ENCODE measurements at regions not wholly inside any gene's neighbourhood (a gene's known extent, or its start where the extent isn't known, plus 50 kb on each side); places are given as distances from the start of the nearest gene placed in this dataset.
"Not testable (repeated sequence)": the region's sequence is repeated elsewhere in the genome, so short reads cannot be mapped to it uniquely, and the experiment has no call there.

- Histone ChIP-seq H3K4me1 (ENCODE audit: control extremely low read depth in 1 of 4, control insufficient read depth in 4 of 4, insufficient read depth in 4 of 4, low read length in 3 of 4) (no peaks in the 10 kb centered on the region), H3K27ac (ENCODE audit: insufficient read depth in 1 of 2, low read depth in 1 of 2, low read length in 2 of 2, poor library complexity in 1 of 2, severe bottlenecking in 2 of 2) (no peak overlapping the region), H3K9me3 (ENCODE audit: control extremely low read depth in 1 of 5, control insufficient read depth in 4 of 5, insufficient read depth in 2 of 5, low read depth in 1 of 5, low read length in 4 of 5) (no peaks in the 10 kb centered on the region), H3K4me3 (ENCODE audit: control insufficient read depth in 1 of 7, extremely low read depth in 1 of 7, insufficient read depth in 4 of 7, low read depth in 2 of 7, low read length in 6 of 7) (no peak overlapping the region), H3K36me3 (ENCODE audit: control insufficient read depth in 4 of 4, insufficient read depth in 4 of 4, low read length in 3 of 4) (no peaks in the 10 kb centered on the region), H3K27me3 (replicated peaks in 2 of 5; ENCODE audit: control insufficient read depth in 4 of 5, insufficient read depth in 5 of 5, low read length in 4 of 5) (no peaks in the 10 kb centered on the region)
- ChIA-PET CTCF (no interaction called here), POLR2A (no interaction called here)
- DNase-seq = no peak
- WGBS (ENCODE audit: insufficient coverage) = 60% methylated on average over 2 of the region's 5 CpGs
Measured at GRCh38 chrX:25442499-25442898, 426.7 kb upstream of the ARX start.

GRCh38 chrX:25433307-25433706 lies 417.5 kb upstream of the ARX start:
- no CpG with 5 or more reads among the region's 2 CpGs for WGBS (ENCODE audit: insufficient coverage)
- no peak for DNase-seq
- Histone ChIP-seq H3K4me1 (ENCODE audit: control extremely low read depth in 1 of 4, control insufficient read depth in 4 of 4, insufficient read depth in 4 of 4, low read length in 3 of 4) (no peaks in the 10 kb centered on the region), H3K27ac (ENCODE audit: insufficient read depth in 1 of 2, low read depth in 1 of 2, low read length in 2 of 2, poor library complexity in 1 of 2, severe bottlenecking in 2 of 2) (no peak overlapping the region), H3K9me3 (ENCODE audit: control extremely low read depth in 1 of 5, control insufficient read depth in 4 of 5, insufficient read depth in 2 of 5, low read depth in 1 of 5, low read length in 4 of 5) (no peaks in the 10 kb centered on the region), H3K4me3 (ENCODE audit: control insufficient read depth in 1 of 7, extremely low read depth in 1 of 7, insufficient read depth in 4 of 7, low read depth in 2 of 7, low read length in 6 of 7) (no peak overlapping the region), H3K36me3 (ENCODE audit: control insufficient read depth in 4 of 4, insufficient read depth in 4 of 4, low read length in 3 of 4) (no peaks in the 10 kb centered on the region), H3K27me3 (replicated peaks in 2 of 5; ENCODE audit: control insufficient read depth in 4 of 5, insufficient read depth in 5 of 5, low read length in 4 of 5) (no peaks in the 10 kb centered on the region)
- CTCF ChIA-PET = no interaction called here
- POLR2A ChIA-PET = no interaction called here

GRCh38 chrX:25432396-25432795 lies 416.6 kb upstream of the ARX start:
- no peaks in the 10 kb centered on the region for H3K27me3 ChIP-seq (replicated peaks in 2 of 5; ENCODE audit: control insufficient read depth in 4 of 5, insufficient read depth in 5 of 5, low read length in 4 of 5)
- no peak for DNase-seq
- H3K36me3 ChIP-seq (ENCODE audit: control insufficient read depth in 4 of 4, insufficient read depth in 4 of 4, low read length in 3 of 4) = no peaks in the 10 kb centered on the region
- CTCF ChIA-PET = no interaction called here
- POLR2A ChIA-PET = no interaction called here
- no peak overlapping the region for H3K27ac ChIP-seq (ENCODE audit: insufficient read depth in 1 of 2, low read depth in 1 of 2, low read length in 2 of 2, poor library complexity in 1 of 2, severe bottlenecking in 2 of 2)
- no peaks in the 10 kb centered on the region for H3K4me1 ChIP-seq (ENCODE audit: control extremely low read depth in 1 of 4, control insufficient read depth in 4 of 4, insufficient read depth in 4 of 4, low read length in 3 of 4)
- 28% methylated on average over 2 of the region's 2 CpGs for WGBS (ENCODE audit: insufficient coverage)
- H3K9me3 ChIP-seq (ENCODE audit: control extremely low read depth in 1 of 5, control insufficient read depth in 4 of 5, insufficient read depth in 2 of 5, low read depth in 1 of 5, low read length in 4 of 5) = no peaks in the 10 kb centered on the region
- no peak overlapping the region for H3K4me3 ChIP-seq (ENCODE audit: control insufficient read depth in 1 of 7, extremely low read depth in 1 of 7, insufficient read depth in 4 of 7, low read depth in 2 of 7, low read length in 6 of 7)

GRCh38 chrX:25427873-25428555 lies 412.2 kb upstream of the ARX start:
- POLR2A ChIA-PET = no interaction called here
- Histone ChIP-seq H3K4me1 (ENCODE audit: control extremely low read depth in 1 of 4, control insufficient read depth in 4 of 4, insufficient read depth in 4 of 4, low read length in 3 of 4) (no peaks in the 10 kb centered on the region), H3K4me3 (ENCODE audit: control insufficient read depth in 1 of 7, extremely low read depth in 1 of 7, insufficient read depth in 4 of 7, low read depth in 2 of 7, low read length in 6 of 7) (no peak overlapping the region), H3K27ac (ENCODE audit: insufficient read depth in 1 of 2, low read depth in 1 of 2, low read length in 2 of 2, poor library complexity in 1 of 2, severe bottlenecking in 2 of 2) (no peak overlapping the region), H3K27me3 (replicated peaks in 2 of 5; ENCODE audit: control insufficient read depth in 4 of 5, insufficient read depth in 5 of 5, low read length in 4 of 5) (no peaks in the 10 kb centered on the region), H3K9me3 (ENCODE audit: control extremely low read depth in 1 of 5, control insufficient read depth in 4 of 5, insufficient read depth in 2 of 5, low read depth in 1 of 5, low read length in 4 of 5) (no peaks in the 10 kb centered on the region), H3K36me3 (ENCODE audit: control insufficient read depth in 4 of 4, insufficient read depth in 4 of 4, low read length in 3 of 4) (no peaks in the 10 kb centered on the region)
- DNase-seq = no peak
- CTCF ChIA-PET = no interaction called here
- WGBS (ENCODE audit: insufficient coverage) = 56% methylated on average over 7 of the region's 10 CpGs

- H3K27me3 ChIP-seq (replicated peaks in 2 of 5; ENCODE audit: control insufficient read depth in 4 of 5, insufficient read depth in 5 of 5, low read length in 4 of 5); POLR2A ChIA-PET; CTCF ChIA-PET; H3K36me3 ChIP-seq (ENCODE audit: control insufficient read depth in 4 of 4, insufficient read depth in 4 of 4, low read length in 3 of 4); H3K27ac ChIP-seq (ENCODE audit: insufficient read depth in 1 of 2, low read depth in 1 of 2, low read length in 2 of 2, poor library complexity in 1 of 2, severe bottlenecking in 2 of 2); H3K9me3 ChIP-seq (ENCODE audit: control extremely low read depth in 1 of 5, control insufficient read depth in 4 of 5, insufficient read depth in 2 of 5, low read depth in 1 of 5, low read length in 4 of 5); H3K4me3 ChIP-seq (ENCODE audit: control insufficient read depth in 1 of 7, extremely low read depth in 1 of 7, insufficient read depth in 4 of 7, low read depth in 2 of 7, low read length in 6 of 7); DNase-seq; H3K4me1 ChIP-seq (ENCODE audit: control extremely low read depth in 1 of 4, control insufficient read depth in 4 of 4, insufficient read depth in 4 of 4, low read length in 3 of 4): not testable (repeated sequence)
- 96% methylated on average over 11 of the region's 11 CpGs for WGBS (ENCODE audit: insufficient coverage)
Measured at GRCh38 chrX:25404163-25404562, 388.4 kb upstream of the ARX start.

- WGBS (ENCODE audit: insufficient coverage) = no CpG with 5 or more reads among the region's 3 CpGs
- CTCF ChIA-PET = no interaction called here
- Histone ChIP-seq H3K27ac (ENCODE audit: insufficient read depth in 1 of 2, low read depth in 1 of 2, low read length in 2 of 2, poor library complexity in 1 of 2, severe bottlenecking in 2 of 2) (no peak overlapping the region), H3K9me3 (ENCODE audit: control extremely low read depth in 1 of 5, control insufficient read depth in 4 of 5, insufficient read depth in 2 of 5, low read depth in 1 of 5, low read length in 4 of 5) (peaks cover 0 to 2% (median 2%) of the 10 kb centered on the region in 5 experiments), H3K27me3 (replicated peaks in 2 of 5; ENCODE audit: control insufficient read depth in 4 of 5, insufficient read depth in 5 of 5, low read length in 4 of 5) (no peaks in the 10 kb centered on the region), H3K4me1 (ENCODE audit: control extremely low read depth in 1 of 4, control insufficient read depth in 4 of 4, insufficient read depth in 4 of 4, low read length in 3 of 4) (no peaks in the 10 kb centered on the region), H3K4me3 (ENCODE audit: control insufficient read depth in 1 of 7, extremely low read depth in 1 of 7, insufficient read depth in 4 of 7, low read depth in 2 of 7, low read length in 6 of 7) (no peak overlapping the region), H3K36me3 (ENCODE audit: control insufficient read depth in 4 of 4, insufficient read depth in 4 of 4, low read length in 3 of 4) (no peaks in the 10 kb centered on the region)
- no peak for DNase-seq
- POLR2A ChIA-PET = no interaction called here
Measured at GRCh38 chrX:25389266-25389665, 373.5 kb upstream of the ARX start.

GRCh38 chrX:25383196-25383595 lies 367.4 kb upstream of the ARX start:
- no peak for DNase-seq
- no peak overlapping the region for H3K27ac ChIP-seq (ENCODE audit: insufficient read depth in 1 of 2, low read depth in 1 of 2, low read length in 2 of 2, poor library complexity in 1 of 2, severe bottlenecking in 2 of 2)
- H3K4me3 ChIP-seq (ENCODE audit: control insufficient read depth in 1 of 7, extremely low read depth in 1 of 7, insufficient read depth in 4 of 7, low read depth in 2 of 7, low read length in 6 of 7) = no peak overlapping the region
- no peaks in the 10 kb centered on the region for H3K9me3 ChIP-seq (ENCODE audit: control extremely low read depth in 1 of 5, control insufficient read depth in 4 of 5, insufficient read depth in 2 of 5, low read depth in 1 of 5, low read length in 4 of 5)
- no peaks in the 10 kb centered on the region for H3K36me3 ChIP-seq (ENCODE audit: control insufficient read depth in 4 of 4, insufficient read depth in 4 of 4, low read length in 3 of 4)
- H3K27me3 ChIP-seq (replicated peaks in 2 of 5; ENCODE audit: control insufficient read depth in 4 of 5, insufficient read depth in 5 of 5, low read length in 4 of 5) = no peaks in the 10 kb centered on the region
- ChIA-PET CTCF (no interaction called here), POLR2A (no interaction called here)
- H3K4me1 ChIP-seq (ENCODE audit: control extremely low read depth in 1 of 4, control insufficient read depth in 4 of 4, insufficient read depth in 4 of 4, low read length in 3 of 4) = no peaks in the 10 kb centered on the region
- WGBS (ENCODE audit: insufficient coverage) = 100% methylated on average over 1 of the region's 3 CpGs

All from common myeloid progenitor, CD34-positive (primary cell).